HG02588 (cell line): ENCODE measurements at regions not wholly inside any gene's neighbourhood (a gene's known extent, or its start where the extent isn't known, plus 50 kb on each side); places are given as distances from the start of the nearest gene placed in this dataset.
"Not testable (repeated sequence)": the region's sequence is repeated elsewhere in the genome, so short reads cannot be mapped to it uniquely, and the experiment has no call there.

ENCODE experiments used
- ATAC-seq: cut with Tn5 transposase; IDR thresholded peaks from one replicate; pipeline ENCODE4 v1.9.1; 2021; ENCODE audit warnings: mild to moderate bottlenecking, moderate library complexity; ENCODE audit not compliant: unreplicated experiment

DNA sequence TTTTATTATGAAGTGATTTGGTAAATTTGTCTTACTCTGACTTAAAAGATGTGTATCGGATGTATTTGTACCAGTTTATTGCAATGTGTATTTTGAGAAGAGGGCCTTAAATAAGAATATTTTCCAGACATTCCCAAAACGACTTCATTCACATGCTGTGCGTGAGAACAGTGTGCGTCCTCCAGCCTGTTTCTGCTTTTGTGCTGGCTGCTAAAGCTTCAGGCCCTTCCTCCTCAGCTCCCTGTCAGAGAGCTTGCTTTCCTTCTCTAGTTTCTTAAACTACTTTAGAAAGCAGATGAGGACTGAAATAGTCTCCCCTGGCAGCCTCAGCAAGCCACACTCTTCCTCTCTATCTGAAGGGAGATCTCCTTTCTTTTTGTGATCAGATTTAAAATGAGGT is 157.8 kb downstream of the SAMD5 start:
- no peak for ATAC-seq

DNA sequence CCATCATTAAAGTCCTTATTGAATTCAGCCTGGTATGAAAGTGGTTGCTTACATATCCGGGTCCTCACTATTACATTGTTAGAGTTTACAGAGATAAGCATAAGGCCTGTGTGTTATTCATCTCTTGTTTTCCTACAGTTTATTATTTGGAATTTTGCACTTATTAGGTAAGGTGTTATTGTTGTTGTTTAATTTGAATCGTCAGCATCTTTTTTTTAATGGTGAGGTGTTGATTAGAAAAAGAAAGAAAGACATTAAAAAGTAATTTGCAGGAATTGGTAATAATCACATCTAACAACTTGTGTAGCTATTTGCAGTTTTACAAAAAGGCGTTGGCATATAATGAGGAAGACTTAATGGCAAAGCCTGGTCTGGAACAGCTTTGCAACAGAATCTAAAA is 158.6 kb downstream of the SAMD5 start:
- no peak for ATAC-seq

DNA sequence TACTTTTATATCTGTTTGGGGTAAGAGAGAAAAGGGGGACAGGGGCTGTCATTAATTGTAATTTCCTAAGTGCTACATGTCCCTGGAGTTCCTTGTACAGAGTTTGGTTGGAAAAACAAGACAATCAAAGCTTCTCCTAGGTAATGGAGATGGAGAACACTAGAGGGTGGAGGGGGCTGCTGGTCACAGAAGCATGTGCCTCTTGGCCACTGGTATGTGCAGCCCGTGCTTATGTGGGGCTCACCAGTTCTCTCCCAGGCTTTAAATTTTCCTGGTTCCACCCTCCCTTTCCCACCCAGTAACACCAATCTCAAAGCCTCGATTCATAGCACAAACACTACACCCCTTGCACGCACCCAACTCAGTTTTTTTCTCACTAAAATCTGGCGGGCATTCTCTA is 165.6 kb downstream of the SAMD5 start:
- no peak for ATAC-seq

DNA sequence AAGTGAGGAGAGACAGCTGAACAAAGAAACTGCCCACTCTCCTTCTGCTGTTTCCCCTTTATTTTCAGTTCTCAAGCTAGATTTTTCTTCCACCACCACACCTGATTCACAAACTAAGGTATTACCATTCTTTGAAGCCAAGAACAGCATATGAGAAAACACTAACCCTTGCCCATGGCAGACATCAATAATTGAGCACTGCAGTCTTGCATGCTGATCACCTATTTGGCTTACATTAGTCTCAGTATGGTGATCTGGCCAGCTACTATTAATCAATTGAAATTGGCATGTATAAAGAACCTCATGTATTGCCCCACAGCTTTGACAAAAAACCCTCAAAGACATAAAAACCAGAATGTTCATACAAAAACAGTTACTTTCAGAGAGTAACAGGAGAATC is 166.3 kb downstream of the SAMD5 start:
- ATAC-seq, result no peak

DNA sequence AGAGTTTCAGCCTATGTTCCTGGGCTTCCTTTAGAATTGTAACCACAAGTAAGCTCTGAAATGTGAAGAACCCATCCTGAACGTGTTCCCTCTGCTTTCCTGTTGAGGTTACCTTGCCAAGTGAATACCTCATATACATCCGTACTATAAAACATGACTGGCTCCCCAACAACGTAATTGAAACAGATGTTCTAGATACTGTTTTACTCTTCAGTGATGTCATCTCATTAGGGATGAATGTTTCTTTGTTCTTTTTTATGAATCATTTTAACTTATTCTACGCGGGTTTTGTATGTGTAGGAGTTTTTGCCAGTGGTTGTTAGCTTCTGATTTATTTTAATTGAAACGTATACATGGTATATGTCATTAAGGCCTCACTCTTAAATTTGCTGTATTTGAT is 166.8 kb downstream of the SAMD5 start:
- no peak for ATAC-seq

DNA sequence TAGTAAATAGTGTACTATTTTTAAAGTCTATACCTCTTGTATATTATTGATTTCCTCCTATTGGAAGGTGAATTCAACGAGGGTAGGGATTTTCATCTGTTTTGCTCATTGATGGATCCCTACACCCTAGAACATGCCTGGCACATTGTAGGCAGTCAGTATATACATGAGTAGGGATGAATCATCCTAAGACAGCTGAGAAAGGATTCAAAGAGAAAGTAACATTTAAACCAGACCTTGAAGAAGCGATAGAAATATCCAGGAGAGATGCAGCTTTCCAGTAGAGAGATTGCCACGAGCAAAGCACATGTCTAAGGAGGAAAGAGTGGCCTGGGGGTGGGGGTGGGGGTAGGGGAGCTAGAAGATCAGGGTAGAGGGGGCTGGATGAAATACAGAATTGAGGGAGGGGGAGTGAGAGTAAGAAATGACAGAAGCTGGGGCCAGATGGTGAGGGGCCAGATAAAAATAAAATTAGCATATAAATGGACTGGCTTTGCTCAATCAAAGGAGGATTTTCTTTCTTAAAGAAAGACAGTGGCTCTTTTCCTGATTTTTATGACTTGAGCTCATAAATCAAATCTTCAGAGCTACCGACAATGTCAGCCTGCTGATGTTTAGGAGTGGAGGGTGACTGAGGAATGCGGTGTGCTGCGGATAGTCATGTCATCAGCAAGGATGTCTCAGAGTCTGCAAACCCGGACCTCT is 168.2 kb downstream of the SAMD5 start:
- no peak for ATAC-seq

DNA sequence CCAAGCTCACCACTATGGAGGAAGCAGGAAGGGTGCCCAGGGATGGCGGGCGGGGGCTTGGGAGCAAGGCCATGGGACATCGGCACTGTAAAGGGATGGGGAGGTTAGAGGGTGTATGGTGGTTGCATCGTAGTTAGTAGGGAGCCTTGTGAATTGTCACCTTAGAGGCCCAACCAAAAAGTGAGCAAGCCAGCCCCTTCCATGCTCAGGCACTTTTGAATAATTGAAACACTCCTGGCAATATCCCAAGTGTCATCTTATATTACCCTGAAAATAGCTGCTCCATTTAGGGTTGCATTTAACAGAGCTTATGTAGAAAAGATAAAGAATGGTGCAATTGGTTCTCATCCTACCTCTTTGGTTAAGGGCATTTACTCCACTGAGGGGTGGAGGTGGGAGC is 169.2 kb downstream of the SAMD5 start:
- ATAC-seq, result no peak

DNA sequence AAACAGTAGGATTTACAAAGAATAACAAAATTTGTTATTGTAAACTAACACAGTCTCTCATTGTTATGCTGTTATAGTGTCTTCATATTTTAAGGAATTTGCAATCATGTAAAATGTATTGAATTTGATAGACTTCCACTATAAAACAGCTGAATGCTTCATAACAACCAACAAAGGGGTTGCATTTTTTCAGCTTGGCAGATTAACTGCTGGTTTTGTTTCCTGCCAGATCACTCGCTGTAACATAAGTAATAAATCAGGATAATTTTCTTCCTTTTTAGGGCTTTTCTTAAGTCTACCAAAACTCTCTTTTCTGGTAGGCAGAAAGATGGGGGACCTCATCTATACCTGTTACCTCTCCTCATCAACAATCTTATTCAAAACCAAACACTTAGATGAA is 169.8 kb downstream of the SAMD5 start:
- ATAC-seq, result no peak

DNA sequence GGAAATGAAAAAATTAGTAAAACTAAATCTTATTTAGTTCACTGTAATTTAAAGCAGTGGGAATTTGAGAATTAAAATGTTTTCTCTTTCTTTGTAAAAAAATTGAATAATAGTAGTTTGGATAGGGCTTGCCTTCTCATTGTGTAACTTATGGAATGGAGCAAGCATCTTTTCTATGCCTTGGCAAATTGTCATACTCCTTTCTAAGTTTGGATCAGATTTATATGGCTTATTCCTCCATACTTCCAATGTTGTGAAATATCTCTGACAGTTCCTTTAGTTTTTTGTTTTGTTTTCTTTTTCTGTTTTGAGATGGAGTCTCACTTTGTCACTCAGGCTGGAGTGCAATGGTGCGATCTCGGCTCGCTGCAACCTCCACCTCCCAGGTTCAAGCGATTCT is 176.4 kb downstream of the SAMD5 start:
- ATAC-seq, result no peak

DNA sequence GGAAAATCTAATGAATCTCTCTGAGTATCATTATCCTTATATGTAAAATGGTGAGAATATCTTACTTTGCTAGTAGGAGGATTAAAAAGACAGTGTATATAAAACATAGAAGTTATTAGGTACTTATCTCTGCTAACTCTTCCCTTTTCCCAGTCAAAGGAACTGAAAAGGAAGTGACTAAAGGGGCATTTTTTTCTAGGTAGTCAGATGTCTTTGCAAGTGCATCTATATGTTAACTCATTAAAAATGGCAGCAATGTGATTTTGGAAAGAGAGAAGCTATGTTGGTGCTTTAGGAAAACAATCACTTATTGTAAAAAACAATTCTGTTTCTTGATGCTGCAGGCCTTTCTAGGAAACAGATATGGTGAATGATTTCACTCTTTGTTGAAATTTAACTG is 180.9 kb downstream of the SAMD5 start:
- no peak for ATAC-seq

DNA sequence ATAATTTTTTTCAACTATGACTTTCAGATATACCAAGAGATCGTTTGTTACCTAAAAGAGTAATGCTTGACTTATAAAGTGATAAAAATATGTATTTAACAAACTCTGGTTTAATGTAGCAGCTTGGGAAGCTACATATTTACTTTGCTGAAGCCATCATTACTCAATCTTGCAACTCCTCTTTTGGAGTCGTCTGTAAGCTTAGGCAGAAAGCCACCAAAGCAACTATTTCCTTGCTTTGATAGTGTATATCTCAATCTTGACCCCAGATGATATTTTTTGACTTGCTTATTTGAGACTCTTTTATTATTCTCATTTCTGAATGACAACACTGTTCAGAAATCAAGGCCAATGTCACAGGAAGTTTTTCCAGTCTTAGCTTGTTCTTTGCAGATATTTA is 183.0 kb downstream of the SAMD5 start:
- no peak for ATAC-seq

DNA sequence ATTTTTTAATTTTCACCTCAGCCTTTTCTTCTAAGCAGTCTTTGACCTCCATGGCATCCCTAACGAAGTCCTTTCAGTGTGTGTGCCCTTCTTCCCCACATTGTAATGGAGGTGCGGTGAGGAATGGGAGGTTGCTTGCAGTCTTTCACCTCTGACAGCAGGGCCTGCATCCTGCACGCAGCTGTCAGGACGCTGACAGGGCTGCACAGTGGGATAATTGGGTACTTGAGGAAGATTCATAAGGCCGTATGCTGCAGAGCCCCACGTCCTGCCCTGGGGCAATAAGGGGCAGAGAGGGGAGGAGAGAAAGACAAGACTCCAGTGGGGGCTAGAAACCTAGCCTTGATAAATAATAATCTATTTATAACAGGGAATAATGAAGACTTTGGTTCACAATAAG is 184.7 kb downstream of the SAMD5 start:
- ATAC-seq, result no peak

DNA sequence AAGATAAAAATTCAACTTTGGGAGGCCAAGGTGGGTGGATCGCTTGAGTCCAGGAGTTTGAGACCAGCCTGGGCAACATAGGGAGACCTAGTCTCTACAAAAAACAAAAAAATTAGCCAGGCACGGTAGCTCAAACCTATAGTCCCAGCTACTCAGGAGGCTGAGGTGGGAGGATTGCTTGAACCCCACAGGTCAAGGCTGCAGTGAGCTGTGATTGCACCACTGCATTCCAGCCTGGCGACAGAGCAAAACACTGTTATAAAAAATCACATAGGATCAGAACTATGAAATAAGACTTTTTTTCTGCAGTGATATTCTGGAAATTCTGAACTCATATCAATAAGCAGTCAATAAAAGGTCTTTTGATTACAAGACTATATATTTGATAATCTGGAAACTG is 186.1 kb downstream of the SAMD5 start:
- not testable (repeated sequence) for ATAC-seq

DNA sequence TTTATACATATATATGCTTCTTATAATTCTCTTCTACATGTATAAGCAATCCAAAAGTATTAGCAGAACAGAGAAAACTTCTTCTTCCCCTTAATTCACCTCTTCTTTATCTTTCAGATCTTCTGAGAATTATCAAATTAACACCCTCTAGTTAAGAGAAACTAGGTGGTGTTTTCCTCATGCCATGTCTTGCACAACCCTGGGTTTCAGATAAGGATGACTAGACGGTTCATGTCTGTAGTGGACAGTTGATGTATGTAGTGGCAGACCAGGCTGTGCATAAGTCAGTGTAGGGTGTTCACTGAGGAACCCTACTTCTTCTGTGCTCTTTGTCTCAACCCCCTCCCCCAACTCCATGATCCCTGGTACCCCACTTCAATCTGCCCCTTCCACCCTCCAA is 187.3 kb downstream of the SAMD5 start:
- ATAC-seq, result no peak

DNA sequence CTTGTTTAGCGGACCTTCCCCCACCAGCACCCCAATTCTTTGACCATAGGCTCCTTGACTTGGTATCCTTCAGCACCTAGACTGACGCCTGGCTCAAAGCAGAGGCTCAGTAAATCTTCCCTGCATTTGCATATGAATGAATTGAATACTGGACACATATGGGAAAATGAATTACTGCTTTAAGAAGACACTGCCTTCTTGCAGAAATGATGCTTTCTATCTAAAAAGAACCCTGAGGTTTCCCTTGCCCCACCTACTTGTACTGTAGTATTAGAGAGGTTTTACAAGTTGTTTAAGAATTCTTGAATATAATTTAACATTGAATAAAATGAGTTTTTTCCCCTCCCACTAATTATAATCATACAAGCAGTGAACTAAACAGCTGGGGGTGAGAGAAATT is 190.7 kb downstream of the SAMD5 start:
- no peak for ATAC-seq

DNA sequence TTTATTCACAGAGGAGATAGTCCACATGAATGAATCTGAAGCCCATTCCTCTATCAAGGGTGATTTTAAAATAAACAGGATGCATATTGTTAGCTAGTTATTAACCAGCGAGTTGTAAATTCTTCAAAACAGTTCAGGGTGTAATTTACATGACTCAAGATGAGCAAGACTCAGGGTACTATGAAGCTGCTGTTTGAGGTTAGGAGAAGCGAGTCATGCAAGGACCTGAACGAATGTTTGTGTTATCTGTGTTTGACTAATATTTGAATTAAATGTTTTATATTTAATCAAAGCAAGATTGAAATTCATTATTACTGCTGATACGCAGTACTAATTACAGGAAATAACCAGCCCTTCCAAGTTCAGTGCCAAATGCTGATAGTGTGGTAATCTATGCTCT is 191.1 kb downstream of the SAMD5 start:
- ATAC-seq, result no peak

DNA sequence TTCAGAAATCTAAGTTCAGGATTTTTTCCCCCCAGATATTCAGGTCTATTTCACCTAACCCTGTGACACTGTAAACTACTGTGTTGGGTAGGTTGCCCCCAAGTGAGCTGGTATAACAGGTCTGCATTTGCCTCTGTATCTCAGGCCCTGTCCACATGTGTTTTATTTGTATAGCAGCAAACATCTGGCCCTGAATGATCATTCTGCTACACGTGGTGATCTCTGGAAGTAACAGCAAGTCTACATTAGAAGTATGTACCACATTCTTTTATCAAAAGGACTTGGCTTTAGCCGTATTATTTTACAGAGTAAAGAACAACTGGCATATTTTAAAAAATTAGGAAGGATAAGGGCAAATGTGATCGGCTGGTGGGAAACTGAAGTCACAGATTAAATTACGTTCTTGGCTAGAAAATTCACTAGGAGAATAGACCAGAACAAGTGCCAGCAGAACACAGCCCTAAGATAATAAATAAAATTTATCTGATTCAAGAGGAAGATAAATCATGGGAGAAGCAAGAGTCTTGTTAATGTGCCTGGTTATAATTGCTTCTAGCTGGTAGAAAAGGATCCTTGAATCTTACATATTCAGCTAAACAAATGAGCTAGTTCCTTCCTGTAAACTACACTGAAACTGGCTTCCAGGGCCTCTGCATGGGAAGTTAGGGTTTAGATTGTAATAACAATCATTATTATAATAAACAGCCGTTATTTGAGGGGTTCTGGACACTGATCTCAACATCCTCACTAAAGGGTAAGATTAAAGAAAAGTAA is 192.1 kb downstream of the SAMD5 start:
- ATAC-seq, result no peak

DNA sequence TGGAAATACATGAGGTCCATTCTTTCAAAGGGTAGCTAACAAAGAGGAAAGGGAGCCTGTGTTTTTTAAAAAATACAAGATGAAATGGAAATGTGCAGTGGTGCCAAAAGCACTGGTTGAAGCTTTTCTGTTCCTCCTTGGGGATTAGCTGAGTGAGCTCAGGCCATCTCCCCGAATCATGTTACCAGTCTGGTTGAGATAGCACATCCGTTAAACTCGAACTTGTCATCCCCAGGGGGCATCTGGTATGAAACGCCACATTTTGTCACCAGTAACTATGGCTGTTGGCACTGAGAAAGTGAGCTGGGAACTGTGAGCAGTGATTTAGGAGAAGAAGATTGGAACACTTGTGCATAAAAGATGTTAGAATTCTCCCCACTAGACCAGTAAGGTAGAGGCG is 196.2 kb downstream of the SAMD5 start:
- no peak for ATAC-seq

DNA sequence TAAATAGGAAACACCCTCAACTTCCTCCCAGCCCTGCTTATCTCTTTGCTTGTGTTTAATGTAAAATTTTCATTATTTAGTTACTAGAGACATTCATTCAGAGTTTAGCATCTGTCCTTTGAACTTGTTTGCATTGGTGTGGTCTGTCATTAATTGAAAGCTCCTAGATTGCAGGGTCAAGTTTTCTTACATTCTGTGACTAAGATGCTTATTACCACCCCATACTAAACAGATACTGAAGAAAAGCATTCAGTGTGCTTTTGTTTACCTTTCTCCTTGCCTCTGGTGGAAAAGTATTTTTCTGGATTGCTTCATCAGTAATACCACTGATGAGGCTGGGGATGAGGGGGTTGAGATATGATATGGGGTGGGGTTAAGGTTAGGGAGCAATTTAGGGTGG is 199.0 kb downstream of the SAMD5 start:
- ATAC-seq, result no peak

DNA sequence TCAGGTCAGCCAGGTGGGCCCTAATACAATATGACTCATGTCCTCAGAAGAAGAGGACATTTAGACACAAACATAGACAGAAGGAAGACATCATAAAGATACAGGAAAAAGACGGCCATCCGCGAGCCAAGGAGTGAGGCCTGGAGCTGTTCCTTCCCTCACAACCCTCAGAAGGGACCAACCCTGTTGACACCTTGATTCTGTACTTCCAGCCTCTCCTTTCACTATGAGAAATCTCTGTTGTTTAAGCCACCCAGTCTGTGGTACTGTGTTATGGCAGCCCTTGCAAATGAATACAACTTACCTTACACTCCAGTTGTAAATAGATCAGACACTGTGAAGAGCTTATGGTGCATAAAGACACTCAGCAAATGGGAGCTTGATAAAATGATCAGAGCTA is 199.7 kb downstream of the SAMD5 start:
- no peak for ATAC-seq

DNA sequence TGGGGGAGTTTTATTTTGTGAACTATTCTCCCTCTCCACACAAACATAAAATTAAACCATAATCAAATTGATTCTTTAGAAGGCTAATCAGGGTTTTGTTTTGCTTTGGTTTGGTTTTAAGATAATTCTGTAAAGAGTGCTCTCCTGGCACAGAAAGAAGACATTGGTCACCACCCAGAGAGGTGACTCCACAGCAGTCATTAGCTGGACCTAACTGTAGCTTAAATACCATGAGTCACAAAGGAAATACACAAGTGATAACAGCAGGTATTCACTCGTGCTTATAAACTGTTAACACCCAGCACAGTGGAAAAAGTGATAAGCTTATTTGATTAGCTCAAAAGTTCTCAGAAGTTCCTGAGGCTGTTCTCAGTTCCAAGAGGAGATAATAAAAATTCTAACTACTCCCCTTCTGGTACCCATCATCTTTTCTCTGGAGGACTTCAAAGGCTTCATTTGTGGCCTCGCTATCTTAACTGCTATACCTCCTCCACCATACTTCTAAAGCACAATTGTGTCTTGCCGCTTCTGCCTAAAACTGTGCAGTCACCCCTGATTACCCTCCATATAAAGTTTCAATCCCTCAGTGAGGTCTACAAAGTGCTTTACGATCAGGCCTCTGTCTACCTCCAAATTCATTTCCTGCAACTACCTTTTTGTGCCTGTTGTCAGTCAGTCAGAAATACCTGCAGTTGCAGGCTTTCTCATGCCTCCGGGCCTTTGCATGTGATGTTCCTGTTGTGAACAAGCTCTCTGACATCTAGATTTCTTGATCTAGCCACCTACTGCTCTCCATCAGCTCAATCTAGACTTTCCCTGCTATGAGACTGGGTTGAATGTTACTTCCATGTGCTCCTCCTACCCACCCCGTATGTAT is 201.1 kb downstream of the SAMD5 start:
- ATAC-seq, result no peak

DNA sequence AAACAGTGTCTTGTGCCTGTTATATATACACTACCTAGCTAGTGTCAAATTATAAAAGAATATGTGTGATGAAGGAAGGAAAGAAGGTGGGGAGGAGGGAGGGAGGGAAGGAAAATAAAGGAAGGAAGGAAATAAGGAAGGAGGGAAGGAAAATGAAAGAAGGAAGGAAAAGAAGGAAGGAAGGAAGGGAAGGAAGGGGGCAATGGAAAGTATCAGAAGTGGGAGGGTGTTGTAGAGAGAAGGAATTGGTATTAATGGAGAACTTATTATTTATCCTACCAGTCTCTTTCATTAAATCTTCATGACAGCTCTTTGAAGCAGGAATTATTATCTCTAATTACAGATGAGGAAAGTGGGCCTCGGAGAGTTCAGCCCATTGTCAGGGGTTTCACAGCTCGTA is 202.4 kb downstream of the SAMD5 start:
- ATAC-seq, result no peak
